ENCODE measurements at regions not wholly inside any gene's neighbourhood (a gene's known extent, or its start where the extent isn't known, plus 50 kb on each side); places are given as distances from the start of the nearest gene placed in this dataset.

- Histone ChIP-seq H3K4me3 (replicated peaks; ENCODE audit: insufficient read depth, low read length) (no peak overlapping the region), H3K27me3 (ENCODE audit: insufficient read depth, poor library complexity, severe bottlenecking) (no peaks in the 10 kb centered on the region), H3K27ac (replicated peaks) (no peak overlapping the region)
- DNase-seq (ENCODE audit: low read depth in 1 of 2, low spot score in 1 of 2), result no peak
- no peak for TF ChIP-seq SPI1 (IDR thresholded peaks at IDR 0.05; ENCODE audit: borderline replicate concordance, low read depth)
- no peak for TF ChIP-seq POLR2AphosphoS5 (IDR thresholded peaks at IDR 0.05; ENCODE audit: low read depth)
- no peak for TF ChIP-seq GABPA (IDR thresholded peaks at IDR 0.05; ENCODE audit: low read depth)
- TF ChIP-seq, protein P1, sequence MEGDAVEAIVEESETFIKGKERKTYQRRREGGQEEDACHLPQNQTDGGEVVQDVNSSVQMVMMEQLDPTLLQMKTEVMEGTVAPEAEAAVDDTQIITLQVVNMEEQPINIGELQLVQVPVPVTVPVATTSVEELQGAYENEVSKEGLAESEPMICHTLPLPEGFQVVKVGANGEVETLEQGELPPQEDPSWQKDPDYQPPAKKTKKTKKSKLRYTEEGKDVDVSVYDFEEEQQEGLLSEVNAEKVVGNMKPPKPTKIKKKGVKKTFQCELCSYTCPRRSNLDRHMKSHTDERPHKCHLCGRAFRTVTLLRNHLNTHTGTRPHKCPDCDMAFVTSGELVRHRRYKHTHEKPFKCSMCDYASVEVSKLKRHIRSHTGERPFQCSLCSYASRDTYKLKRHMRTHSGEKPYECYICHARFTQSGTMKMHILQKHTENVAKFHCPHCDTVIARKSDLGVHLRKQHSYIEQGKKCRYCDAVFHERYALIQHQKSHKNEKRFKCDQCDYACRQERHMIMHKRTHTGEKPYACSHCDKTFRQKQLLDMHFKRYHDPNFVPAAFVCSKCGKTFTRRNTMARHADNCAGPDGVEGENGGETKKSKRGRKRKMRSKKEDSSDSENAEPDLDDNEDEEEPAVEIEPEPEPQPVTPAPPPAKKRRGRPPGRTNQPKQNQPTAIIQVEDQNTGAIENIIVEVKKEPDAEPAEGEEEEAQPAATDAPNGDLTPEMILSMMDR (IDR thresholded peaks at IDR 0.05; ENCODE audit: insufficient read depth, low read length), result no peak
- TF ChIP-seq, protein P2, sequence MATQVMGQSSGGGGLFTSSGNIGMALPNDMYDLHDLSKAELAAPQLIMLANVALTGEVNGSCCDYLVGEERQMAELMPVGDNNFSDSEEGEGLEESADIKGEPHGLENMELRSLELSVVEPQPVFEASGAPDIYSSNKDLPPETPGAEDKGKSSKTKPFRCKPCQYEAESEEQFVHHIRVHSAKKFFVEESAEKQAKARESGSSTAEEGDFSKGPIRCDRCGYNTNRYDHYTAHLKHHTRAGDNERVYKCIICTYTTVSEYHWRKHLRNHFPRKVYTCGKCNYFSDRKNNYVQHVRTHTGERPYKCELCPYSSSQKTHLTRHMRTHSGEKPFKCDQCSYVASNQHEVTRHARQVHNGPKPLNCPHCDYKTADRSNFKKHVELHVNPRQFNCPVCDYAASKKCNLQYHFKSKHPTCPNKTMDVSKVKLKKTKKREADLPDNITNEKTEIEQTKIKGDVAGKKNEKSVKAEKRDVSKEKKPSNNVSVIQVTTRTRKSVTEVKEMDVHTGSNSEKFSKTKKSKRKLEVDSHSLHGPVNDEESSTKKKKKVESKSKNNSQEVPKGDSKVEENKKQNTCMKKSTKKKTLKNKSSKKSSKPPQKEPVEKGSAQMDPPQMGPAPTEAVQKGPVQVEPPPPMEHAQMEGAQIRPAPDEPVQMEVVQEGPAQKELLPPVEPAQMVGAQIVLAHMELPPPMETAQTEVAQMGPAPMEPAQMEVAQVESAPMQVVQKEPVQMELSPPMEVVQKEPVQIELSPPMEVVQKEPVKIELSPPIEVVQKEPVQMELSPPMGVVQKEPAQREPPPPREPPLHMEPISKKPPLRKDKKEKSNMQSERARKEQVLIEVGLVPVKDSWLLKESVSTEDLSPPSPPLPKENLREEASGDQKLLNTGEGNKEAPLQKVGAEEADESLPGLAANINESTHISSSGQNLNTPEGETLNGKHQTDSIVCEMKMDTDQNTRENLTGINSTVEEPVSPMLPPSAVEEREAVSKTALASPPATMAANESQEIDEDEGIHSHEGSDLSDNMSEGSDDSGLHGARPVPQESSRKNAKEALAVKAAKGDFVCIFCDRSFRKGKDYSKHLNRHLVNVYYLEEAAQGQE (IDR thresholded peaks at IDR 0.05; ENCODE audit: insufficient replicate concordance, low read depth), result no peak
Measured at GRCh38 chr12:107543841-107544240, 141.8 kb upstream of the PWP1 start.

- Histone ChIP-seq H3K4me3 (replicated peaks; ENCODE audit: insufficient read depth, low read length) (no peak overlapping the region), H3K27ac (replicated peaks) (no peak overlapping the region), H3K27me3 (ENCODE audit: insufficient read depth, poor library complexity, severe bottlenecking) (no peaks in the 10 kb centered on the region)
- TF ChIP-seq GABPA (IDR thresholded peaks at IDR 0.05; ENCODE audit: low read depth) (no peak), POLR2AphosphoS5 (IDR thresholded peaks at IDR 0.05; ENCODE audit: low read depth) (no peak), SPI1 (IDR thresholded peaks at IDR 0.05; ENCODE audit: borderline replicate concordance, low read depth) (no peak)
- TF ChIP-seq, protein P2 (IDR thresholded peaks at IDR 0.05; ENCODE audit: insufficient replicate concordance, low read depth), result no peak
- TF ChIP-seq, protein P1 (IDR thresholded peaks at IDR 0.05; ENCODE audit: insufficient read depth, low read length), result no peak
- no peak for DNase-seq (ENCODE audit: low read depth in 1 of 2, low spot score in 1 of 2)
Measured at GRCh38 chr12:107544937-107545336, 140.7 kb upstream of the PWP1 start.

- H3K4me3 ChIP-seq (replicated peaks; ENCODE audit: insufficient read depth, low read length), result no peak overlapping the region
- DNase-seq (ENCODE audit: low read depth in 1 of 2, low spot score in 1 of 2), result no peak
Measured at GRCh38 chr12:107545737-107546353, 139.8 kb upstream of the PWP1 start.

More at GRCh38 chr12:107545737-107546353, 139.8 kb upstream of the PWP1 start:
- TF ChIP-seq SPI1 (IDR thresholded peaks at IDR 0.05; ENCODE audit: borderline replicate concordance, low read depth) (no peak), POLR2AphosphoS5 (IDR thresholded peaks at IDR 0.05; ENCODE audit: low read depth) (no peak), GABPA (IDR thresholded peaks at IDR 0.05; ENCODE audit: low read depth) (no peak)
- TF ChIP-seq, protein P1 (IDR thresholded peaks at IDR 0.05; ENCODE audit: insufficient read depth, low read length), result no peak
- TF ChIP-seq, protein P2 (IDR thresholded peaks at IDR 0.05; ENCODE audit: insufficient replicate concordance, low read depth), result no peak
- Histone ChIP-seq H3K27ac (replicated peaks) (no peak overlapping the region), H3K27me3 (ENCODE audit: insufficient read depth, poor library complexity, severe bottlenecking) (no peaks in the 10 kb centered on the region)

Measured in HL-60 (cell line).